ENCODE measurements at regions not wholly inside any gene's neighbourhood (a gene's known extent, or its start where the extent isn't known, plus 50 kb on each side); places are given as distances from the start of the nearest gene placed in this dataset.

- Histone ChIP-seq H3K27ac (ENCODE audit: low read depth in 1 of 2, low read length in 1 of 2) (no peak overlapping the region), H3K4me1 (ENCODE audit: control insufficient read depth in 2 of 2, insufficient read depth in 2 of 2, low read length in 2 of 2) (no peaks in the 10 kb centered on the region), H3K4me3 (ENCODE audit: low read length in 2 of 2) (no peak overlapping the region), H3K36me3 (ENCODE audit: control insufficient read depth in 2 of 2, insufficient read depth in 2 of 2, low read length in 1 of 2) (no peaks in the 10 kb centered on the region), H3K9me3 (ENCODE audit: control insufficient read depth in 2 of 2, insufficient read depth in 1 of 2, low read length in 1 of 2) (no peaks in the 10 kb centered on the region), H3K27me3 (ENCODE audit: control insufficient read depth in 2 of 2, insufficient read depth in 1 of 2, low read length in 1 of 2) (no peaks in the 10 kb centered on the region)
- 87% methylated on average over 4 of the region's 4 CpGs for WGBS
- DNase-seq (ENCODE audit: low read depth in 6 of 9, low spot score in 9 of 9): no peak
Measured at GRCh38 chr11:109133159-109133558, 288.8 kb upstream of the C11orf87 start.

- H3K27ac ChIP-seq (ENCODE audit: low read depth in 1 of 2, low read length in 1 of 2): no peak overlapping the region
- 93% methylated on average over 2 of the region's 2 CpGs for WGBS
- no peak for DNase-seq (ENCODE audit: low read depth in 6 of 9, low spot score in 9 of 9)
- no peaks in the 10 kb centered on the region for H3K27me3 ChIP-seq (ENCODE audit: control insufficient read depth in 2 of 2, insufficient read depth in 1 of 2, low read length in 1 of 2)
- H3K9me3 ChIP-seq (ENCODE audit: control insufficient read depth in 2 of 2, insufficient read depth in 1 of 2, low read length in 1 of 2): no peaks in the 10 kb centered on the region
- H3K4me3 ChIP-seq (ENCODE audit: low read length in 2 of 2): no peak overlapping the region
- no peaks in the 10 kb centered on the region for H3K36me3 ChIP-seq (ENCODE audit: control insufficient read depth in 2 of 2, insufficient read depth in 2 of 2, low read length in 1 of 2)
- H3K4me1 ChIP-seq (ENCODE audit: control insufficient read depth in 2 of 2, insufficient read depth in 2 of 2, low read length in 2 of 2): no peaks in the 10 kb centered on the region
Measured at GRCh38 chr11:109135627-109136026, 286.4 kb upstream of the C11orf87 start.

- DNase-seq (ENCODE audit: low read depth in 6 of 9, low spot score in 9 of 9): no peak
- H3K36me3 ChIP-seq (ENCODE audit: control insufficient read depth in 2 of 2, insufficient read depth in 2 of 2, low read length in 1 of 2): no peaks in the 10 kb centered on the region
- no peak overlapping the region for H3K27ac ChIP-seq (ENCODE audit: low read depth in 1 of 2, low read length in 1 of 2)
- no peak overlapping the region for H3K4me3 ChIP-seq (ENCODE audit: low read length in 2 of 2)
- H3K9me3 ChIP-seq (ENCODE audit: control insufficient read depth in 2 of 2, insufficient read depth in 1 of 2, low read length in 1 of 2): no peaks in the 10 kb centered on the region
- H3K27me3 ChIP-seq (ENCODE audit: control insufficient read depth in 2 of 2, insufficient read depth in 1 of 2, low read length in 1 of 2): no peaks in the 10 kb centered on the region
- H3K4me1 ChIP-seq (ENCODE audit: control insufficient read depth in 2 of 2, insufficient read depth in 2 of 2, low read length in 2 of 2): no peaks in the 10 kb centered on the region
Measured at GRCh38 chr11:109138196-109138595, 283.8 kb upstream of the C11orf87 start.

GRCh38 chr11:109140426-109140825 lies 281.6 kb upstream of the C11orf87 start:
- H3K9me3 ChIP-seq (ENCODE audit: control insufficient read depth in 2 of 2, insufficient read depth in 1 of 2, low read length in 1 of 2): no peaks in the 10 kb centered on the region
- no peaks in the 10 kb centered on the region for H3K36me3 ChIP-seq (ENCODE audit: control insufficient read depth in 2 of 2, insufficient read depth in 2 of 2, low read length in 1 of 2)
- no peak for DNase-seq (ENCODE audit: low read depth in 6 of 9, low spot score in 9 of 9)
- no peaks in the 10 kb centered on the region for H3K27me3 ChIP-seq (ENCODE audit: control insufficient read depth in 2 of 2, insufficient read depth in 1 of 2, low read length in 1 of 2)
- no peak overlapping the region for H3K4me3 ChIP-seq (ENCODE audit: low read length in 2 of 2)
- H3K4me1 ChIP-seq (ENCODE audit: control insufficient read depth in 2 of 2, insufficient read depth in 2 of 2, low read length in 2 of 2): no peaks in the 10 kb centered on the region
- H3K27ac ChIP-seq (ENCODE audit: low read depth in 1 of 2, low read length in 1 of 2): no peak overlapping the region

GRCh38 chr11:109140857-109141515 lies 281.0 kb upstream of the C11orf87 start:
- no peak overlapping the region for H3K4me3 ChIP-seq (ENCODE audit: low read length in 2 of 2)
- no peak for DNase-seq (ENCODE audit: low read depth in 6 of 9, low spot score in 9 of 9)
- H3K27ac ChIP-seq (ENCODE audit: low read depth in 1 of 2, low read length in 1 of 2): no peak overlapping the region
- 89% methylated on average over 3 of the region's 3 CpGs for WGBS
- no peaks in the 10 kb centered on the region for H3K9me3 ChIP-seq (ENCODE audit: control insufficient read depth in 2 of 2, insufficient read depth in 1 of 2, low read length in 1 of 2)
- no peaks in the 10 kb centered on the region for H3K27me3 ChIP-seq (ENCODE audit: control insufficient read depth in 2 of 2, insufficient read depth in 1 of 2, low read length in 1 of 2)
- H3K36me3 ChIP-seq (ENCODE audit: control insufficient read depth in 2 of 2, insufficient read depth in 2 of 2, low read length in 1 of 2): no peaks in the 10 kb centered on the region
- no peaks in the 10 kb centered on the region for H3K4me1 ChIP-seq (ENCODE audit: control insufficient read depth in 2 of 2, insufficient read depth in 2 of 2, low read length in 2 of 2)

- no peaks in the 10 kb centered on the region for H3K36me3 ChIP-seq (ENCODE audit: control insufficient read depth in 2 of 2, insufficient read depth in 2 of 2, low read length in 1 of 2)
- WGBS: 97% methylated on average over 14 of the region's 14 CpGs
- no peaks in the 10 kb centered on the region for H3K4me1 ChIP-seq (ENCODE audit: control insufficient read depth in 2 of 2, insufficient read depth in 2 of 2, low read length in 2 of 2)
- DNase-seq (ENCODE audit: low read depth in 6 of 9, low spot score in 9 of 9): no peak
- H3K27me3 ChIP-seq (ENCODE audit: control insufficient read depth in 2 of 2, insufficient read depth in 1 of 2, low read length in 1 of 2): no peaks in the 10 kb centered on the region
- H3K27ac ChIP-seq (ENCODE audit: low read depth in 1 of 2, low read length in 1 of 2): no peak overlapping the region
- no peak overlapping the region for H3K4me3 ChIP-seq (ENCODE audit: low read length in 2 of 2)
- H3K9me3 ChIP-seq (ENCODE audit: control insufficient read depth in 2 of 2, insufficient read depth in 1 of 2, low read length in 1 of 2): no peaks in the 10 kb centered on the region
Measured at GRCh38 chr11:109145287-109145686, 276.7 kb upstream of the C11orf87 start.

- Histone ChIP-seq H3K27ac (ENCODE audit: low read depth in 1 of 2, low read length in 1 of 2) (no peak overlapping the region), H3K9me3 (ENCODE audit: control insufficient read depth in 2 of 2, insufficient read depth in 1 of 2, low read length in 1 of 2) (no peaks in the 10 kb centered on the region), H3K4me1 (ENCODE audit: control insufficient read depth in 2 of 2, insufficient read depth in 2 of 2, low read length in 2 of 2) (no peaks in the 10 kb centered on the region), H3K36me3 (ENCODE audit: control insufficient read depth in 2 of 2, insufficient read depth in 2 of 2, low read length in 1 of 2) (no peaks in the 10 kb centered on the region), H3K4me3 (ENCODE audit: low read length in 2 of 2) (no peak overlapping the region), H3K27me3 (ENCODE audit: control insufficient read depth in 2 of 2, insufficient read depth in 1 of 2, low read length in 1 of 2) (no peaks in the 10 kb centered on the region)
- no peak for DNase-seq (ENCODE audit: low read depth in 6 of 9, low spot score in 9 of 9)
Measured at GRCh38 chr11:109147726-109148125, 274.3 kb upstream of the C11orf87 start.

GRCh38 chr11:109148669-109149068 lies 273.3 kb upstream of the C11orf87 start:
- H3K36me3 ChIP-seq (ENCODE audit: control insufficient read depth in 2 of 2, insufficient read depth in 2 of 2, low read length in 1 of 2): no peaks in the 10 kb centered on the region
- H3K4me1 ChIP-seq (ENCODE audit: control insufficient read depth in 2 of 2, insufficient read depth in 2 of 2, low read length in 2 of 2): no peaks in the 10 kb centered on the region
- DNase-seq (ENCODE audit: low read depth in 6 of 9, low spot score in 9 of 9): no peak
- 90% methylated on average over 2 of the region's 2 CpGs for WGBS
- H3K27me3 ChIP-seq (ENCODE audit: control insufficient read depth in 2 of 2, insufficient read depth in 1 of 2, low read length in 1 of 2): no peaks in the 10 kb centered on the region
- H3K9me3 ChIP-seq (ENCODE audit: control insufficient read depth in 2 of 2, insufficient read depth in 1 of 2, low read length in 1 of 2): no peaks in the 10 kb centered on the region
- no peak overlapping the region for H3K4me3 ChIP-seq (ENCODE audit: low read length in 2 of 2)
- no peak overlapping the region for H3K27ac ChIP-seq (ENCODE audit: low read depth in 1 of 2, low read length in 1 of 2)

GRCh38 chr11:109150581-109150980 lies 271.4 kb upstream of the C11orf87 start:
- no peaks in the 10 kb centered on the region for H3K9me3 ChIP-seq (ENCODE audit: control insufficient read depth in 2 of 2, insufficient read depth in 1 of 2, low read length in 1 of 2)
- DNase-seq (ENCODE audit: low read depth in 6 of 9, low spot score in 9 of 9): no peak
- no peaks in the 10 kb centered on the region for H3K4me1 ChIP-seq (ENCODE audit: control insufficient read depth in 2 of 2, insufficient read depth in 2 of 2, low read length in 2 of 2)
- H3K36me3 ChIP-seq (ENCODE audit: control insufficient read depth in 2 of 2, insufficient read depth in 2 of 2, low read length in 1 of 2): no peaks in the 10 kb centered on the region
- H3K27me3 ChIP-seq (ENCODE audit: control insufficient read depth in 2 of 2, insufficient read depth in 1 of 2, low read length in 1 of 2): no peaks in the 10 kb centered on the region
- WGBS: 92% methylated on average over 2 of the region's 2 CpGs
- no peak overlapping the region for H3K4me3 ChIP-seq (ENCODE audit: low read length in 2 of 2)
- H3K27ac ChIP-seq (ENCODE audit: low read depth in 1 of 2, low read length in 1 of 2): no peak overlapping the region

- Histone ChIP-seq H3K27me3 (ENCODE audit: control insufficient read depth in 2 of 2, insufficient read depth in 1 of 2, low read length in 1 of 2) (no peaks in the 10 kb centered on the region), H3K4me3 (ENCODE audit: low read length in 2 of 2) (no peak overlapping the region), H3K36me3 (ENCODE audit: control insufficient read depth in 2 of 2, insufficient read depth in 2 of 2, low read length in 1 of 2) (no peaks in the 10 kb centered on the region), H3K27ac (ENCODE audit: low read depth in 1 of 2, low read length in 1 of 2) (no peak overlapping the region), H3K9me3 (ENCODE audit: control insufficient read depth in 2 of 2, insufficient read depth in 1 of 2, low read length in 1 of 2) (no peaks in the 10 kb centered on the region), H3K4me1 (ENCODE audit: control insufficient read depth in 2 of 2, insufficient read depth in 2 of 2, low read length in 2 of 2) (no peaks in the 10 kb centered on the region)
- no peak for DNase-seq (ENCODE audit: low read depth in 6 of 9, low spot score in 9 of 9)
Measured at GRCh38 chr11:109153836-109154235, 268.2 kb upstream of the C11orf87 start.

Data from thymus (tissue), 11 donors.